K562 (cell line): ENCODE measurements at regions not wholly inside any gene's neighbourhood (a gene's known extent, or its start where the extent isn't known, plus 50 kb on each side); places are given as distances from the start of the nearest gene placed in this dataset.

Source experiments
- CHD1 ChIP-seq: fragments of 200-600 bp; sonication (generic); IDR thresholded peaks from one replicate; pipeline ENCODE4 v1.6.1; 2012; ENCODE audit warnings: mild to moderate bottlenecking, moderate library complexity, low read length, inconsistent platforms
- CTBP1 ChIP-seq: fragments of 450-650 bp; IDR thresholded peaks from 2 replicates; pipeline ENCODE4 v1.6.1; 2016; ENCODE audit warnings: borderline replicate concordance
- CTCF ChIP-seq, 3 experiments: IDR thresholded peaks in 2 of 3; conservative IDR thresholded peaks in 1 of 3; 2 replicates each; pipeline ENCODE4 v1.5.1; 2011 to 2012; ENCODE audit warnings: low read length in 3 of 3, mild to moderate bottlenecking in 3 of 3, control low read depth in 2 of 3, improper control_type of control experiment in 1 of 3, inconsistent platforms in 1 of 3, low read depth in 1 of 3, mixed read lengths in 1 of 3, moderate library complexity in 1 of 3; ENCODE audit not compliant: insufficient read depth in 2 of 3
- EZH2 ChIP-seq: IDR thresholded peaks from 2 replicates; pipeline ENCODE4 v1.6.1; 2012; ENCODE audit warnings: low read depth, mild to moderate bottlenecking, inconsistent platforms, low read length, borderline replicate concordance
- FOSL1 ChIP-seq: fragments of 200-800 bp; sonication (Bioruptor generic); conservative IDR thresholded peaks from 2 replicates; pipeline ENCODE4 v1.6.1; 2016; ENCODE audit warnings: missing genetic modification characterization, missing compliant biosample characterization
- FOXP4 ChIP-seq: sonication (generic); formaldehyde crosslinking; IDR thresholded peaks from 2 replicates; pipeline ENCODE4 v1.8.0; 2022; ENCODE audit warnings: mild to moderate bottlenecking, missing genetic modification reagents, borderline replicate concordance
- MTA1 ChIP-seq: fragments of 450-650 bp; IDR thresholded peaks from 2 replicates; pipeline ENCODE4 v1.6.1; 2017; ENCODE audit warnings: borderline replicate concordance
- PHB ChIP-seq: fragments of 250-450 bp; sonication (Bioruptor Pico); IDR thresholded peaks from 2 replicates; pipeline ENCODE4 v1.5.0; 2021
- POLR2A ChIP-seq: fragments of 450-650 bp; conservative IDR thresholded peaks from 2 replicates; pipeline ENCODE4 v1.6.1; 2016
- UBTF ChIP-seq, 2 experiments: IDR thresholded peaks; 2 replicates each; pipeline ENCODE4 v1.6.1; 2012; ENCODE audit warnings: improper control_type of control experiment in 2 of 2, low read depth in 2 of 2, low read length in 2 of 2, borderline replicate concordance in 1 of 2
- ZNF263 ChIP-seq: sonication (generic); formaldehyde crosslinking; IDR thresholded peaks from 2 replicates; pipeline ENCODE4 v1.8.0; 2022; ENCODE audit warnings: mild to moderate bottlenecking, missing genetic modification reagents, borderline replicate concordance
- ZNF57 ChIP-seq: fragments of 450-650 bp; formaldehyde crosslinking; IDR thresholded peaks from 2 replicates; pipeline ENCODE4 v1.4.0; 2020; ENCODE audit warnings: mild to moderate bottlenecking, moderate library complexity

- TF ChIP-seq POLR2A (no peak), EZH2 (no peak), CTBP1 (no peak), PHB (CRISPR knock-in tag) (no peak), MTA1 (no peak), CHD1 (no peak), UBTF (IDR thresholded peaks at IDR 0.05; ENCODE audit: borderline replicate concordance in 1 of 2, low read depth in 2 of 2, low read length in 2 of 2) (no peak), ZNF263 (no peak), FOSL1 (tag) (no peak), FOXP4 (CRISPR knock-in tag) (no peak), CTCF (IDR thresholded peaks at IDR 0.05 in 2 of 3, conservative IDR thresholded peaks at IDR 0.05 in 1 of 3; ENCODE audit: insufficient read depth in 2 of 3, low read depth in 1 of 3, low read length in 3 of 3) (no peak), ZNF57 (CRISPR knock-in tag) (no peak)
Measured at GRCh38 chr10:57593983-57594573, 673.6 kb downstream of the IPMK start.
